BE2C (cell line): ENCODE measurements at regions not wholly inside any gene's neighbourhood (a gene's known extent, or its start where the extent isn't known, plus 50 kb on each side); places are given as distances from the start of the nearest gene placed in this dataset.

Experiments
- DNase-seq: peaks from one replicate; pipeline ENCODE4 v3.0.0-alpha.2; 2020
- H3K27me3 ChIP-seq: fragments of 250-450 bp; sonication (Bioruptor Pico); 2 replicates; pipeline ENCODE4 v1.5.1; 2020; ENCODE audit warnings: mild to moderate bottlenecking
- H3K36me3 ChIP-seq: fragments of 250-450 bp; sonication (Bioruptor Pico); 2 replicates; pipeline ENCODE4 v1.5.1; 2020; ENCODE audit warnings: mild to moderate bottlenecking
- H3K4me1 ChIP-seq: fragments of 250-450 bp; sonication (Bioruptor Pico); 2 replicates; pipeline ENCODE4 v1.5.1; 2020
- H3K4me3 ChIP-seq: 2 replicates; pipeline ENCODE4 v1.5.1; 2011; ENCODE audit warnings: low read depth, low read length
- H3K9me3 ChIP-seq: fragments of 250-450 bp; sonication (Bioruptor Pico); 2 replicates; pipeline ENCODE4 v1.5.1; 2020
- CTCF ChIP-seq: IDR thresholded peaks from 2 replicates; pipeline ENCODE4 v1.5.1; 2012; ENCODE audit warnings: mild to moderate bottlenecking, low read depth, low read length

GRCh38 chr11:111107501-111107900 lies 138.0 kb upstream of the POU2AF2 start:
- DNase-seq, result no peak
- no peak for TF ChIP-seq CTCF
- no peak overlapping the region for H3K4me3 ChIP-seq
- no peaks in the 10 kb centered on the region for H3K36me3 ChIP-seq
- no peaks in the 10 kb centered on the region for H3K4me1 ChIP-seq
- no peaks in the 10 kb centered on the region for H3K27me3 ChIP-seq
- H3K9me3 ChIP-seq, result no peaks in the 10 kb centered on the region; the same call in 1 of the 2 replicates

- Histone ChIP-seq H3K36me3 (no peaks in the 10 kb centered on the region), H3K27me3 (no peaks in the 10 kb centered on the region), H3K4me1 (no peaks in the 10 kb centered on the region), H3K9me3 (no peaks in the 10 kb centered on the region; the same call in 1 of the 2 replicates), H3K4me3 (no peak overlapping the region)
- TF ChIP-seq CTCF, result no peak
- DNase-seq, result no peak
These were observed 138.9 kb upstream of the POU2AF2 start for GRCh38 chr11:111106641-111107040.

- H3K27me3 ChIP-seq, result no peaks in the 10 kb centered on the region
- no peak overlapping the region for H3K4me3 ChIP-seq
- no peaks in the 10 kb centered on the region for H3K36me3 ChIP-seq
- H3K9me3 ChIP-seq, result no peaks in the 10 kb centered on the region; the same call in 1 of the 2 replicates
- H3K4me1 ChIP-seq, result no peaks in the 10 kb centered on the region
- TF ChIP-seq CTCF, result no peak
- no peak for DNase-seq
These were observed 140.0 kb upstream of the POU2AF2 start for GRCh38 chr11:111105566-111105965.

GRCh38 chr11:111104185-111104584 lies 141.3 kb upstream of the POU2AF2 start:
- Histone ChIP-seq H3K4me1 (no peaks in the 10 kb centered on the region), H3K27me3 (no peaks in the 10 kb centered on the region), H3K4me3 (no peak overlapping the region), H3K36me3 (no peaks in the 10 kb centered on the region), H3K9me3 (no peaks in the 10 kb centered on the region; the same call in 1 of the 2 replicates)
- no peak for DNase-seq
- TF ChIP-seq CTCF, result no peak

GRCh38 chr11:111101881-111102280 lies 143.6 kb upstream of the POU2AF2 start:
- no peak for TF ChIP-seq CTCF
- no peak for DNase-seq
- no peaks in the 10 kb centered on the region for H3K36me3 ChIP-seq
- no peaks in the 10 kb centered on the region for H3K27me3 ChIP-seq
- H3K4me1 ChIP-seq, result no peaks in the 10 kb centered on the region
- no peak overlapping the region for H3K4me3 ChIP-seq
- H3K9me3 ChIP-seq, result no peaks in the 10 kb centered on the region

GRCh38 chr11:111099028-111099713 lies 146.4 kb upstream of the POU2AF2 start:
- Histone ChIP-seq H3K4me1 (no peaks in the 10 kb centered on the region), H3K36me3 (no peaks in the 10 kb centered on the region), H3K27me3 (no peaks in the 10 kb centered on the region), H3K4me3 (no peak overlapping the region), H3K9me3 (no peaks in the 10 kb centered on the region)
- DNase-seq, result no peak
- no peak for TF ChIP-seq CTCF
